H7 (cell line): ENCODE measurements at regions not wholly inside any gene's neighbourhood (a gene's known extent, or its start where the extent isn't known, plus 50 kb on each side); places are given as distances from the start of the nearest gene placed in this dataset.

Experiments used
- DNase-seq: peaks from one replicate; pipeline ENCODE4 v3.0.0; 2012
- H3K27me3 ChIP-seq: 2 replicates; pipeline ENCODE4 v1.6.0; 2011; ENCODE audit warnings: mild to moderate bottlenecking, low read length; ENCODE audit not compliant: control insufficient read depth, insufficient read depth
- H3K36me3 ChIP-seq: replicated peaks from 2 replicates; pipeline ENCODE4 v1.5.1; 2011; ENCODE audit warnings: low read length; ENCODE audit not compliant: control insufficient read depth, insufficient read depth
- H3K4me3 ChIP-seq: 2 replicates; pipeline ENCODE4 v1.5.1; 2011; ENCODE audit warnings: low read depth, mild to moderate bottlenecking, control low read depth, low read length, moderate library complexity; ENCODE audit not compliant: insufficient read depth

GRCh38 chr18:51522821-51523220 is 325.3 kb upstream of the MEX3C start:
- H3K27me3 ChIP-seq: no peaks in the 10 kb centered on the region
- DNase-seq: no peak
- no peaks in the 10 kb centered on the region for H3K36me3 ChIP-seq
- no peak overlapping the region for H3K4me3 ChIP-seq

GRCh38 chr18:51523671-51524070 is 326.2 kb upstream of the MEX3C start:
- no peak overlapping the region for H3K4me3 ChIP-seq
- H3K36me3 ChIP-seq: no peaks in the 10 kb centered on the region
- DNase-seq: no peak
- H3K27me3 ChIP-seq: no peaks in the 10 kb centered on the region

- H3K36me3 ChIP-seq: no peaks in the 10 kb centered on the region
- no peaks in the 10 kb centered on the region for H3K27me3 ChIP-seq
- no peak for DNase-seq
- H3K4me3 ChIP-seq: no peak overlapping the region
These were observed 328.2 kb upstream of the MEX3C start for GRCh38 chr18:51525453-51526225.

- H3K4me3 ChIP-seq: no peak overlapping the region
- H3K36me3 ChIP-seq: no peaks in the 10 kb centered on the region
- DNase-seq: no peak
- H3K27me3 ChIP-seq: no peaks in the 10 kb centered on the region
These were observed 330.3 kb upstream of the MEX3C start for GRCh38 chr18:51527826-51528225.

- Histone ChIP-seq H3K4me3 (no peak overlapping the region), H3K36me3 (no peaks in the 10 kb centered on the region), H3K27me3 (no peaks in the 10 kb centered on the region)
- DNase-seq: no peak
These were observed 334.0 kb upstream of the MEX3C start for GRCh38 chr18:51531501-51531900.

GRCh38 chr18:51537487-51537886 is 340.0 kb upstream of the MEX3C start:
- H3K27me3 ChIP-seq: no peaks in the 10 kb centered on the region
- peak; percentile 46 for DNase-seq
- H3K4me3 ChIP-seq: no peak overlapping the region
- H3K36me3 ChIP-seq: no peaks in the 10 kb centered on the region

- Histone ChIP-seq H3K27me3 (no peaks in the 10 kb centered on the region), H3K4me3 (no peak overlapping the region), H3K36me3 (no peaks in the 10 kb centered on the region)
- no peak for DNase-seq
These were observed 343.1 kb upstream of the MEX3C start for GRCh38 chr18:51540562-51540961.

GRCh38 chr18:51541230-51541629 is 343.7 kb upstream of the MEX3C start:
- DNase-seq: no peak
- Histone ChIP-seq H3K4me3 (no peak overlapping the region), H3K36me3 (no peaks in the 10 kb centered on the region), H3K27me3 (no peaks in the 10 kb centered on the region)

GRCh38 chr18:51543658-51544155 is 346.2 kb upstream of the MEX3C start:
- H3K36me3 ChIP-seq: no peaks in the 10 kb centered on the region
- no peak for DNase-seq
- no peaks in the 10 kb centered on the region for H3K27me3 ChIP-seq
- H3K4me3 ChIP-seq: no peak overlapping the region

- Histone ChIP-seq H3K36me3 (no peaks in the 10 kb centered on the region), H3K4me3 (no peak overlapping the region), H3K27me3 (no peaks in the 10 kb centered on the region)
- no peak for DNase-seq
These were observed 348.0 kb upstream of the MEX3C start for GRCh38 chr18:51545446-51545845.

- no peak overlapping the region for H3K4me3 ChIP-seq
- H3K27me3 ChIP-seq: no peaks in the 10 kb centered on the region
- no peaks in the 10 kb centered on the region for H3K36me3 ChIP-seq
- DNase-seq: no peak
These were observed 361.9 kb upstream of the MEX3C start for GRCh38 chr18:51559198-51559901.

- no peak for DNase-seq
- Histone ChIP-seq H3K36me3 (no peaks in the 10 kb centered on the region), H3K27me3 (no peaks in the 10 kb centered on the region), H3K4me3 (no peak overlapping the region)
These were observed 362.4 kb upstream of the MEX3C start for GRCh38 chr18:51559902-51560287.

GRCh38 chr18:51561821-51562220 is 364.3 kb upstream of the MEX3C start:
- no peaks in the 10 kb centered on the region for H3K27me3 ChIP-seq
- DNase-seq: no peak
- no peaks in the 10 kb centered on the region for H3K36me3 ChIP-seq
- no peak overlapping the region for H3K4me3 ChIP-seq

- Histone ChIP-seq H3K27me3 (no peaks in the 10 kb centered on the region), H3K4me3 (no peak overlapping the region), H3K36me3 (no peaks in the 10 kb centered on the region)
- no peak for DNase-seq
These were observed 365.4 kb upstream of the MEX3C start for GRCh38 chr18:51562866-51563265.

- DNase-seq: no peak
- Histone ChIP-seq H3K36me3 (no peaks in the 10 kb centered on the region), H3K4me3 (no peak overlapping the region), H3K27me3 (no peaks in the 10 kb centered on the region)
These were observed 365.9 kb upstream of the MEX3C start for GRCh38 chr18:51563396-51563795.
